ENCODE measurements at regions not wholly inside any gene's neighbourhood (a gene's known extent, or its start where the extent isn't known, plus 50 kb on each side); places are given as distances from the start of the nearest gene placed in this dataset.

DNA sequence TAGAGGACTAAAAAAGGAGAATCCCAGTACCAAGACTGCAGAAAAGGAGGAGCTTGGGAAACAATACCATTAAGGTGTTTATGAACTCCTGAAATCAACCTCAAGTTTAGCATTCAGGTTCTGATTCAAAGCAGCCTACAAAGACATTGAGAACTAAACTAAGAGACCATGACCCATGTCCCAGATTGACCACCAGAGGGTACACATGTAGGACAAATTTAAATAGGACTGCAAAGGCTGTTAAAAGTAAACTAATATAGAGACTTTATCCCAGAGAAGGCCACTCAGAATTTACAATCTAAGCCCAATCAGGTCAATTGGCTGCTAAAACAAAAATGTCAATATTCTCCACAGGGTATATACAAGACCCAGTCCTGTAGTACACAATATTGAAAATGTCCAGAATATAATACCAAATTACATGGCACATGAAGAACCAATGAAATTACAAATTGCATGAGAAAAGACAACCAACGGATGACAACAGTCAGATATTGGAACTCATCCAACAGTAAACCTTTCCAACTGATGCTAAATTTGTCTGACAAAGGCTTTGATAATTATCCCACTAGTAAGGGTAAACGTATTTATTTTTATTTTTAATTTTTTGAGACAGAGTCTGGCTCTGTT is 682.4 kb downstream of the UQCRFS1 start:
- no peaks in the 10 kb centered on the region for H3K27me3 ChIP-seq (replicated peaks in 1 of 2; ENCODE audit: control insufficient read depth in 2 of 2, insufficient read depth in 2 of 2, low read length in 1 of 2)
- SMC1A ChIA-PET (ENCODE audit: uncharacterized antibody, unreplicated experiment) = interaction anchor here (0.8 to 3.5 kb wide), 6 partner anchors 11 to 70 kb away, joined by 3 to 20 read pairs (median 3); no protein-coding TSS in a partner anchor
- CTCF ChIA-PET = interaction anchor here (1.5 kb wide), 1 partner anchor 10 kb away, joined by 5 read pairs; no protein-coding TSS in a partner anchor
- DNase-seq (ENCODE audit: low read depth, low spot score) (no peak), FAIRE-seq (no peak), ATAC-seq (no peak)
- H2AFZ ChIP-seq (ENCODE audit: control insufficient read depth, low read depth, low read length) = no peak overlapping the region
- POLR2A ChIA-PET = no interaction called here
- no peak overlapping the region for H3K4me2 ChIP-seq (ENCODE audit: control insufficient read depth, insufficient read depth)
- no peaks in the 10 kb centered on the region for H3K4me1 ChIP-seq (ENCODE audit: control insufficient read depth, insufficient read depth, low read length)
- H3K9me3 ChIP-seq (replicated peaks; ENCODE audit: control insufficient read depth, insufficient read depth, low read length) = no peaks in the 10 kb centered on the region
- TF ChIP-seq EGR1 (IDR thresholded peaks at IDR 0.05; ENCODE audit: borderline replicate concordance in 1 of 2, low read depth in 2 of 2, low read length in 2 of 2) = no peak
- TF ChIP-seq, protein P1, sequence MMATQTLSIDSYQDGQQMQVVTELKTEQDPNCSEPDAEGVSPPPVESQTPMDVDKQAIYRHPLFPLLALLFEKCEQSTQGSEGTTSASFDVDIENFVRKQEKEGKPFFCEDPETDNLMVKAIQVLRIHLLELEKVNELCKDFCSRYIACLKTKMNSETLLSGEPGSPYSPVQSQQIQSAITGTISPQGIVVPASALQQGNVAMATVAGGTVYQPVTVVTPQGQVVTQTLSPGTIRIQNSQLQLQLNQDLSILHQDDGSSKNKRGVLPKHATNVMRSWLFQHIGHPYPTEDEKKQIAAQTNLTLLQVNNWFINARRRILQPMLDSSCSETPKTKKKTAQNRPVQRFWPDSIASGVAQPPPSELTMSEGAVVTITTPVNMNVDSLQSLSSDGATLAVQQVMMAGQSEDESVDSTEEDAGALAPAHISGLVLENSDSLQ (IDR thresholded peaks at IDR 0.05) = no peak
- TF ChIP-seq ETV6 (conservative IDR thresholded peaks at IDR 0.05 in 1 of 2, IDR thresholded peaks at IDR 0.05 in 1 of 2; ENCODE audit: borderline replicate concordance in 1 of 2, low read depth in 1 of 2) = no peak
- TF ChIP-seq, protein P2, sequence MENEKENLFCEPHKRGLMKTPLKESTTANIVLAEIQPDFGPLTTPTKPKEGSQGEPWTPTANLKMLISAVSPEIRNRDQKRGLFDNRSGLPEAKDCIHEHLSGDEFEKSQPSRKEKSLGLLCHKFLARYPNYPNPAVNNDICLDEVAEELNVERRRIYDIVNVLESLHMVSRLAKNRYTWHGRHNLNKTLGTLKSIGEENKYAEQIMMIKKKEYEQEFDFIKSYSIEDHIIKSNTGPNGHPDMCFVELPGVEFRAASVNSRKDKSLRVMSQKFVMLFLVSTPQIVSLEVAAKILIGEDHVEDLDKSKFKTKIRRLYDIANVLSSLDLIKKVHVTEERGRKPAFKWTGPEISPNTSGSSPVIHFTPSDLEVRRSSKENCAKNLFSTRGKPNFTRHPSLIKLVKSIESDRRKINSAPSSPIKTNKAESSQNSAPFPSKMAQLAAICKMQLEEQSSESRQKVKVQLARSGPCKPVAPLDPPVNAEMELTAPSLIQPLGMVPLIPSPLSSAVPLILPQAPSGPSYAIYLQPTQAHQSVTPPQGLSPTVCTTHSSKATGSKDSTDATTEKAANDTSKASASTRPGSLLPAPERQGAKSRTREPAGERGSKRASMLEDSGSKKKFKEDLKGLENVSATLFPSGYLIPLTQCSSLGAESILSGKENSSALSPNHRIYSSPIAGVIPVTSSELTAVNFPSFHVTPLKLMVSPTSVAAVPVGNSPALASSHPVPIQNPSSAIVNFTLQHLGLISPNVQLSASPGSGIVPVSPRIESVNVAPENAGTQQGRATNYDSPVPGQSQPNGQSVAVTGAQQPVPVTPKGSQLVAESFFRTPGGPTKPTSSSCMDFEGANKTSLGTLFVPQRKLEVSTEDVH (IDR thresholded peaks at IDR 0.05; ENCODE audit: low read depth, partially characterized antibody) = no peak
- no peak for TF ChIP-seq PAX8 (IDR thresholded peaks at IDR 0.05)
- TF ChIP-seq BMI1 (IDR thresholded peaks at IDR 0.05; ENCODE audit: borderline replicate concordance) = no peak
- no peak for TF ChIP-seq SMARCA5 (IDR thresholded peaks at IDR 0.05)
- no peak for TF ChIP-seq SMAD5 (IDR thresholded peaks at IDR 0.05; ENCODE audit: low read depth)
- no peak for TF ChIP-seq MAX (IDR thresholded peaks at IDR 0.05; ENCODE audit: low read depth, low read length)
- no peaks in the 10 kb centered on the region for H3K36me3 ChIP-seq (ENCODE audit: control insufficient read depth in 2 of 2, insufficient read depth in 2 of 2, low read length in 1 of 2)
- H3K9ac ChIP-seq (ENCODE audit: control insufficient read depth, insufficient read depth, low read length) = no peak overlapping the region
- H3K79me2 ChIP-seq (ENCODE audit: control insufficient read depth, insufficient read depth, low read length) = no peaks in the 10 kb centered on the region
- in situ Hi-C loops (cut with MboI) (no loop called here), intact Hi-C loops (cut with micrococcal nuclease; ENCODE audit: unreplicated experiment) (no loop called here)
- RAD21 ChIA-PET (ENCODE audit: unreplicated experiment) = interaction anchor here (0.7 to 3.8 kb wide), 2 partner anchors 12 to 66 kb away, joined by 3 to 16 read pairs; no protein-coding TSS in a partner anchor
- WGBS (ENCODE audit: insufficient coverage, insufficient replicate concordance, low lambda C conversion rate, missing lambda C conversion rate) = 0% methylated on average over 2 of the region's 2 CpGs
- no TSS peak for BruUV-seq (replicated peaks)
- no peak overlapping the region for H3K4me3 ChIP-seq
- no peak overlapping the region for H3K27ac ChIP-seq (ENCODE audit: control insufficient read depth, insufficient read depth)
- H4K20me1 ChIP-seq (ENCODE audit: control insufficient read depth, insufficient read depth) = no peaks in the 10 kb centered on the region
